H9 (cell line): ENCODE measurements at regions not wholly inside any gene's neighbourhood (a gene's known extent, or its start where the extent isn't known, plus 50 kb on each side); places are given as distances from the start of the nearest gene placed in this dataset.

Experiments used
- DNase-seq: peaks from one replicate; pipeline ENCODE4 v3.0.0-alpha.2; 2017
- H2AFZ ChIP-seq: one replicate; pipeline ENCODE4 v1.6.1; 2013; ENCODE audit warnings: mild to moderate bottlenecking, low read length, control low read depth, moderate library complexity
- H2AK5ac ChIP-seq: 2 replicates; pipeline ENCODE4 v1.6.1; 2013; ENCODE audit warnings: low read length, control low read depth, mixed read lengths; ENCODE audit not compliant: insufficient read length
- H2BK120ac ChIP-seq: one replicate; pipeline ENCODE4 v1.6.1; 2013; ENCODE audit warnings: low read depth, mild to moderate bottlenecking, low read length, control low read depth, inconsistent platforms; ENCODE audit not compliant: poor library complexity, severe bottlenecking
- H2BK12ac ChIP-seq: 2 replicates; pipeline ENCODE4 v1.6.1; 2013; ENCODE audit warnings: low read length, control low read depth, mixed read lengths, low read depth; ENCODE audit not compliant: insufficient read length
- H2BK15ac ChIP-seq: 2 replicates; pipeline ENCODE4 v1.6.1; 2013; ENCODE audit warnings: low read depth, low read length, control low read depth
- H2BK20ac ChIP-seq: one replicate; pipeline ENCODE4 v1.6.1; 2013; ENCODE audit warnings: low read depth, mild to moderate bottlenecking, low read length, control low read depth, inconsistent platforms; ENCODE audit not compliant: poor library complexity, severe bottlenecking
- H2BK5ac ChIP-seq: 2 replicates; pipeline ENCODE4 v1.6.1; 2013; ENCODE audit warnings: low read length, control low read depth, mixed read lengths; ENCODE audit not compliant: insufficient read length
- H3K14ac ChIP-seq: 2 replicates; pipeline ENCODE4 v1.6.1; 2013; ENCODE audit warnings: low read length, control low read depth; ENCODE audit not compliant: insufficient read depth
- H3K18ac ChIP-seq: 2 replicates; pipeline ENCODE4 v1.6.1; 2013; ENCODE audit warnings: low read depth, mild to moderate bottlenecking, mixed read lengths, low read length, control low read depth; ENCODE audit not compliant: insufficient read length
- H3K23ac ChIP-seq: 2 replicates; pipeline ENCODE4 v1.6.1; 2013; ENCODE audit warnings: low read length, control low read depth, mixed read lengths, low read depth; ENCODE audit not compliant: insufficient read length
- H3K23me2 ChIP-seq: 2 replicates; pipeline ENCODE4 v1.6.1; 2013; ENCODE audit warnings: low read depth, mild to moderate bottlenecking, mixed read lengths, low read length, control low read depth; ENCODE audit not compliant: insufficient read length, poor library complexity, severe bottlenecking
- H3K27ac ChIP-seq: 2 replicates; pipeline ENCODE4 v1.5.1; 2013; ENCODE audit warnings: low read length, control low read depth, mixed read lengths, low read depth; ENCODE audit not compliant: insufficient read length
- H3K27me3 ChIP-seq: 2 replicates; pipeline ENCODE4 v1.6.1; 2013; ENCODE audit warnings: low read length, control low read depth, inconsistent platforms; ENCODE audit not compliant: insufficient read depth
- H3K4ac ChIP-seq: 2 replicates; pipeline ENCODE4 v1.6.1; 2013; ENCODE audit warnings: low read depth, mild to moderate bottlenecking, control low read depth, inconsistent platforms, low read length, moderate library complexity
- H3K4me1 ChIP-seq: 2 replicates; pipeline ENCODE4 v1.6.1; 2013; ENCODE audit warnings: low read length, control low read depth, inconsistent platforms; ENCODE audit not compliant: insufficient read depth
- H3K4me2 ChIP-seq: 2 replicates; pipeline ENCODE4 v1.6.1; 2013; ENCODE audit warnings: low read length, control low read depth, mixed read lengths; ENCODE audit not compliant: insufficient read length, insufficient read depth
- H3K56ac ChIP-seq: 2 replicates; pipeline ENCODE4 v1.6.1; 2013; ENCODE audit warnings: low read depth, mild to moderate bottlenecking, mixed read lengths, low read length, control low read depth; ENCODE audit not compliant: insufficient read length
- H3K79me1 ChIP-seq: 2 replicates; pipeline ENCODE4 v1.6.1; 2013; ENCODE audit warnings: low read depth, mild to moderate bottlenecking, moderate library complexity, low read length, control low read depth, inconsistent platforms; ENCODE audit not compliant: insufficient read depth, poor library complexity, severe bottlenecking
- H3K79me2 ChIP-seq: 2 replicates; pipeline ENCODE4 v1.6.1; 2013; ENCODE audit warnings: low read length, control low read depth, inconsistent platforms; ENCODE audit not compliant: insufficient read depth
- H3K9ac ChIP-seq: 2 replicates; pipeline ENCODE4 v1.6.1; 2013; ENCODE audit warnings: low read length, control low read depth, mixed read lengths; ENCODE audit not compliant: insufficient read length; ENCODE audit errors: extremely low read depth
- H3K9me3 ChIP-seq: one replicate; pipeline ENCODE4 v1.6.1; 2013; ENCODE audit warnings: low read depth, low read length, inconsistent platforms; ENCODE audit not compliant: control insufficient read depth
- H3T11ph ChIP-seq: one replicate; pipeline ENCODE4 v1.6.1; 2013; ENCODE audit warnings: mild to moderate bottlenecking, low read length, control low read depth, inconsistent platforms
- H4K20me1 ChIP-seq: one replicate; pipeline ENCODE4 v1.6.1; 2013; ENCODE audit not compliant: control insufficient read depth, insufficient read length, insufficient read depth
- H4K5ac ChIP-seq: 2 replicates; pipeline ENCODE4 v1.6.1; 2013; ENCODE audit warnings: low read depth, mild to moderate bottlenecking, mixed read lengths, low read length, control low read depth; ENCODE audit not compliant: insufficient read length
- H4K8ac ChIP-seq: replicated peaks from 2 replicates; pipeline ENCODE4 v1.6.1; 2013; ENCODE audit warnings: low read length, control low read depth, mixed read lengths, low read depth; ENCODE audit not compliant: insufficient read length
- H4K91ac ChIP-seq: 2 replicates; pipeline ENCODE4 v1.6.1; 2013; ENCODE audit warnings: low read depth, mild to moderate bottlenecking, moderate library complexity, mixed read lengths, low read length, control low read depth; ENCODE audit not compliant: insufficient read length
- H3K27ac Mint-ChIP-seq, 3 experiments: 2 replicates in 2 of 3; 3 replicates in 1 of 3; pipeline ENCODE4 v1.8.0; 2020 to 2021; ENCODE audit warnings: mixed read lengths in 3 of 3, mild to moderate bottlenecking in 1 of 3, moderate library complexity in 1 of 3
- H3K27me3 Mint-ChIP-seq: 2 replicates; pipeline ENCODE4 v1.8.0; 2021; ENCODE audit warnings: low read depth, mild to moderate bottlenecking, moderate library complexity, mixed read lengths
- H3K36me3 Mint-ChIP-seq, 3 experiments: 2 replicates in 2 of 3; 3 replicates in 1 of 3; pipeline ENCODE4 v1.8.0; 2020 to 2021; ENCODE audit warnings: low read depth in 3 of 3, mixed read lengths in 3 of 3; ENCODE audit not compliant: insufficient read depth in 1 of 3
- H3K4me1 Mint-ChIP-seq, 2 experiments: 2 replicates each; pipeline ENCODE4 v1.8.0; 2020; ENCODE audit warnings: mixed read lengths in 2 of 2
- H3K4me3 Mint-ChIP-seq, 2 experiments: 2 replicates in 1 of 2; 3 replicates in 1 of 2; pipeline ENCODE4 v1.8.0; 2020 to 2021; ENCODE audit warnings: mild to moderate bottlenecking in 2 of 2, mixed read lengths in 2 of 2, moderate library complexity in 1 of 2
- H3K9me3 Mint-ChIP-seq, 2 experiments: 2 replicates in 1 of 2; 3 replicates in 1 of 2; pipeline ENCODE4 v1.8.0; 2020; ENCODE audit warnings: mild to moderate bottlenecking in 2 of 2, mixed read lengths in 2 of 2, moderate library complexity in 1 of 2
- WGBS: extraction: QIAGEN DNeasy Blood & Tissue Kit; methylation state at CpG from one replicate; pipeline ENCODE4 v1.1.7; 2013; ENCODE audit warnings: missing lambda C conversion rate, low lambda C conversion rate, mixed read lengths; ENCODE audit not compliant: insufficient read length; ENCODE audit errors: extremely low coverage; 5-methylcytosine and 5-hydroxymethylcytosine counted together
- TF ChIP-seq, protein P1 (sequence below): fragments of 200-600 bp; sonication (generic); conservative IDR thresholded peaks from 3 replicates; pipeline ENCODE4 v1.8.0; 2021; ENCODE audit warnings: antibody characterized with exemption, mild to moderate bottlenecking

DNA sequence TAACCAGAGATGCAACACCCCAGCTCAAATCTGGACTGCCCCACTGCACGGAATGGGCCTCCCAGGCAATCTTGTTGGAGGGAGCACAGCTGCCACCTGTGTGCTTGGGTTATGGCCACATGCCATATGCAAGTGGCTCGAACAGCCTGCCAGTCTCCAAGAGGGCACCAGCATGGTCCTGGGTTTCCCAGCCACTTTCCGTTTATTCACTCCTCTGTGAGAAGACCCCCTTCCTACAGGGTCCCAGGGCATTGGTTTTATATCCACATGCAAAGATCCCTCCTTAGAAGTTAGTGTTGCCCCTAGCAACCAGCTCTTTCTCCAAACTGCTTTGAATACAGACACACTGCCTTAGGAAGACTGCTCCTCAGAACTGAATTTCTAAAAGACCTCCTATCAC lies 487.8 kb downstream of the BUD13 start:
- H3K9me3 Mint-ChIP-seq, result peaks cover 6 to 11% of the 10 kb centered on the region in 2 experiments; a peak in 4 of 5 replicates

More for the DNA sequence above, 487.8 kb downstream of the BUD13 start:
- Histone ChIP-seq H3K4ac (no peak overlapping the region), H2AFZ (no peak overlapping the region), H4K5ac (no peak overlapping the region), H2BK120ac (no peak overlapping the region), H3K56ac (no peak overlapping the region), H2AK5ac (no peak overlapping the region), H3K9me3 (no peaks in the 10 kb centered on the region), H3K14ac (no peak overlapping the region), H3K18ac (no peak overlapping the region), H2BK15ac (no peak overlapping the region), H3K23ac (no peak overlapping the region), H3K79me2 (no peaks in the 10 kb centered on the region), H3K27ac (no peak overlapping the region), H2BK5ac (no peak overlapping the region), H4K8ac (no peak overlapping the region), H2BK12ac (no peak overlapping the region), H3K9ac (no peak overlapping the region), H4K20me1 (no peaks in the 10 kb centered on the region), H3K4me2 (no peak overlapping the region), H3K79me1 (no peaks in the 10 kb centered on the region), H2BK20ac (no peak overlapping the region), H4K91ac (no peak overlapping the region), H3K27me3 (no peaks in the 10 kb centered on the region), H3K23me2 (no peaks in the 10 kb centered on the region), H3T11ph (no peak overlapping the region), H3K4me1 (no peaks in the 10 kb centered on the region)
- TF ChIP-seq, protein P1, sequence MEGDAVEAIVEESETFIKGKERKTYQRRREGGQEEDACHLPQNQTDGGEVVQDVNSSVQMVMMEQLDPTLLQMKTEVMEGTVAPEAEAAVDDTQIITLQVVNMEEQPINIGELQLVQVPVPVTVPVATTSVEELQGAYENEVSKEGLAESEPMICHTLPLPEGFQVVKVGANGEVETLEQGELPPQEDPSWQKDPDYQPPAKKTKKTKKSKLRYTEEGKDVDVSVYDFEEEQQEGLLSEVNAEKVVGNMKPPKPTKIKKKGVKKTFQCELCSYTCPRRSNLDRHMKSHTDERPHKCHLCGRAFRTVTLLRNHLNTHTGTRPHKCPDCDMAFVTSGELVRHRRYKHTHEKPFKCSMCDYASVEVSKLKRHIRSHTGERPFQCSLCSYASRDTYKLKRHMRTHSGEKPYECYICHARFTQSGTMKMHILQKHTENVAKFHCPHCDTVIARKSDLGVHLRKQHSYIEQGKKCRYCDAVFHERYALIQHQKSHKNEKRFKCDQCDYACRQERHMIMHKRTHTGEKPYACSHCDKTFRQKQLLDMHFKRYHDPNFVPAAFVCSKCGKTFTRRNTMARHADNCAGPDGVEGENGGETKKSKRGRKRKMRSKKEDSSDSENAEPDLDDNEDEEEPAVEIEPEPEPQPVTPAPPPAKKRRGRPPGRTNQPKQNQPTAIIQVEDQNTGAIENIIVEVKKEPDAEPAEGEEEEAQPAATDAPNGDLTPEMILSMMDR, result no peak
- Mint-ChIP-seq H3K27ac (no peak overlapping the region), H3K27me3 (peaks cover 2% of the 10 kb centered on the region; the same call in 1 of the 2 replicates), H3K4me1 (no peaks in the 10 kb centered on the region), H3K36me3 (peaks cover 5% of the 10 kb centered on the region in 3 experiments; a peak in 3 of 7 replicates), H3K4me3 (no peak overlapping the region)
- no CpG with 5 or more reads among the region's 3 CpGs for WGBS
- no peak for DNase-seq
